ENCODE measurements at regions not wholly inside any gene's neighbourhood (a gene's known extent, or its start where the extent isn't known, plus 50 kb on each side); places are given as distances from the start of the nearest gene placed in this dataset.

- DNase-seq (ENCODE audit: low spot score): no peak
These were observed 173.7 kb upstream of the FAT4 start for GRCh38 chr4:125140966-125141495.

GRCh38 chr4:125135652-125136051 lies 179.1 kb upstream of the FAT4 start:
- DNase-seq (ENCODE audit: low spot score): no peak

GRCh38 chr4:125132729-125133128 lies 182.0 kb upstream of the FAT4 start:
- DNase-seq (ENCODE audit: low spot score): no peak

- no peak for DNase-seq (ENCODE audit: low spot score)
These were observed 182.7 kb upstream of the FAT4 start for GRCh38 chr4:125131891-125132680.

DNA sequence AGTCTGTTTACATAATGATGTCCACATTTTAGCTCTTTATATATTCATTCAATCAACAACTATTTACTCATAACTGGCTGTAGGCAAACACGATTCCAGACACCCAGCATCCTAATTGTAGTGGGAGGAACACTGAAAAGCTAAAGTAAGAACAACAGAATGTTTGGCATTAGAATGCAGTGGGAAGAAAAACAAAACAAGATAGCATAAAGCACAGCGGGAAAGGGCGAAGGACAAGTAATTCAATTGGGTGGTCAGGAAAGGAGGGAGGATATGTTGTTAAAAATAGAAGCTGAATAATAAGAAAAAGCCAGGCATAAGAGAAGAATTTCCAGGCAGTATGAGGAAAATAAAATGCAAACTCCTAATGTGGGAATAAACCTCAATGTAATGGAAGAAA lies 189.5 kb upstream of the FAT4 start:
- no peak for DNase-seq (ENCODE audit: low spot score)

GRCh38 chr4:125123570-125124109 lies 191.1 kb upstream of the FAT4 start:
- DNase-seq (ENCODE audit: low spot score): no peak

DNA sequence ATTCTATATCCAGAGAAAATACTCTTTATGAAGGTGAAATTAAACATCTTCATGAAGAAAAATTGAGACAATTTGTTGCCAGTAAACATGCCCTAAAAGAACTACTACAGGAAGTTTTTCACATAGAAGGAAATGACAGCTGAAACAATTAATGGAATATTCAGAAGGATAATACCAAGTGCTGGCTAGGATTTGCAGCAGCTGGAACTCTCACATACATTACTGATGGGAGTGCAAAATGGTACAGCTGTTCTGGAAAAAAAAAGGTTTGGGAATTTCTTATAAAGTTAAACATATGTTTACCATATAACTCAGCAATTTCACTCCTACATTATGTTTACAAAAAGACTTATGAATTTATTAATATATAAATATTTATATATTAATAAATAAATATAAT lies 193.2 kb upstream of the FAT4 start:
- DNase-seq (ENCODE audit: low spot score): no peak

DNA sequence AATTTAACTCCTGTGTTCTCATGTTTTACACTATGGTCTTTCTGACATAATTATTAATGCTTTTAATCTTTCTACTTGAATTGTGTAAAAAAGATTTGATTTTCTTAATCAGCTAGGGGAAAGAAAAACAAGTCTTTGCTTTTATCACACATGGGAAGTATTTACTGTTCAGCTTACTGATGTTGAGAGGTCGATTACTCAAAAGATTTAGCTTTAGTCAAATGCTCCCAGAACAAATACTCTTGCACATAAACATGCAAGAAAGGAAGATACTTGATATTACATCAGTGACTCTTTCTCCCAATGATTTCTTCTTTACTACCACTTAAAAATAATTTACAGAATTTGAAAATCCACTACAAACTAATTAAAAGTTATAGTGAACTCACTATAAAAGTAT lies 198.3 kb upstream of the FAT4 start:
- DNase-seq (ENCODE audit: low spot score): no peak

GRCh38 chr4:125115941-125116340 lies 198.8 kb upstream of the FAT4 start:
- no peak for DNase-seq (ENCODE audit: low spot score)

GRCh38 chr4:125115476-125115875 lies 199.3 kb upstream of the FAT4 start:
- no peak for DNase-seq (ENCODE audit: low spot score)

DNA sequence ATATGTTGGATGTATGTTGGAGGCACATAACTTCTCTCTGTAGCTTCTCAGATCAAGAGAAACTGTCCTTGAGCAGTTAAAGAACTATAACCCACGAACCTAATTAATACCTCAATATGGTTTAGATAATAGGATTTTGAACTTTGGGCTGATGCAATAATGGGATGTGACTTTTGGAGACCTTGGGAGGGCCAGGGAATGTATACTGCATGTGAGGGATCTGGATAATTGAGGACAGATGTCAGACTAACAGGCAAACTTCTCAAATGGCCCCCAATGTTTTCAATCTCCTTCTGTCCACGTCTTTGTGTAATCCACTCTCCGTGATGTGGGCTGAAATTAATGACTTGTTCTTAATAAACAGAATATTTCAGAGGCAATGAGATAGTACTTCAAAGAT lies 202.2 kb upstream of the FAT4 start:
- DNase-seq (ENCODE audit: low spot score): no peak

- DNase-seq (ENCODE audit: low spot score): no peak
These were observed 203.4 kb upstream of the FAT4 start for GRCh38 chr4:125111323-125111722.

- no peak for DNase-seq (ENCODE audit: low spot score)
These were observed 209.2 kb upstream of the FAT4 start for GRCh38 chr4:125105561-125105960.

GRCh38 chr4:125104616-125105015 lies 210.1 kb upstream of the FAT4 start:
- DNase-seq (ENCODE audit: low spot score): no peak

DNA sequence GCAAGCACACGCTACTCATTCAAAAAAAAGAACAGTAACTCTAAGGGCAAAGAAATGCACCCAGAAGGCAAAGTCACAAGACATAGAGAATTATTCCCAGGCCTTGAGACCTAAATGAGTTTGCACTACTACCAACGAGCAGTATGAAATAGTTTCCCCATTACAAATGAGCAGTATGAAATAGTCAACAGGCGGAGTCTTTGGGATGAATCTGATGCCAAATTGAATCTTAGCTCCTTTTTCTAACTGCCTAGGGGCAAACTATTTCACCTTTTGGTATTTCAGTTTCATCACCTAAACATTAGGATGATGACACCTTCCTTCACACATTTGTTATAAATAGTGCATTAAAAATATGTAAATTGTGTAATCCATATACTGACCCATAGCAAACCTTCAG lies 213.0 kb upstream of the FAT4 start:
- no peak for DNase-seq (ENCODE audit: low spot score)

DNA sequence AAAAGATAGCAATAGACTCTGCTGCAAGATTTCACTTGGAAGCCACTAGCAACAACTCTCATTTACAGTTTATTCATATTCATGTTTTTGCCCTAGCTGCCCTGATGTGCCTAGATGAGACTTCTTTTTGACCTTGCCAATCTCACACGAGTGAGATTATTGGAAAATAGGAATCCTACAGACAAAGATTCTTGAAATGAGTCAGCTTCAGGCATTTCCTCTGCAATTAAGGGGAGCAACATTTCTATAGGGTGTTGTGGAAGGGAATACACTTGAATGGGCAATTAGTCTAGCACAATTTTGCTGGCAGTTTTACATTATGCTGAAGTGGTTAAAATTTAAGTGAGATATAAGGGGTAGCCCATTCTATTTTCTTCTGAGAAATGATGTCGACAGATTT lies 217.0 kb upstream of the FAT4 start:
- no peak for DNase-seq (ENCODE audit: low spot score)

GRCh38 chr4:125096662-125097061 lies 218.1 kb upstream of the FAT4 start:
- no peak for DNase-seq (ENCODE audit: low spot score)

DNA sequence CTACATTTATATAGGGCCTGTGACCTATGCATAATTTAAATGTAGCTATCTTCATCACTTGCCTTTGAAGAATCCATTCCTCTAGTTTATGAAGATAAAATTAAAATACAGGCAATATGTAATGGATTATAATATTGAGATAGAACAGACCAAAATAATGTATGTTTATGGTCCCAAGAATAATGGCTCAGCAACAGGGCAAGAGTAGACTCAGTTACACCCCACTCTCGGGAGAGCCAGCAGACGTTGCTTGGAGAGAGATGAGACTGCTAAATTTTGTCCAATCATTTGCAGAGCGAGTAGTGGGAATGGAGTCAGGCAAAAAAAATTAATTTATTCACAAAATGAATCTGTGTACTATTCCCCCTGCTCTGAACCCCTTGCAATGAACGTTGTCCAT lies 223.2 kb upstream of the FAT4 start:
- DNase-seq (ENCODE audit: low spot score): no peak

DNA sequence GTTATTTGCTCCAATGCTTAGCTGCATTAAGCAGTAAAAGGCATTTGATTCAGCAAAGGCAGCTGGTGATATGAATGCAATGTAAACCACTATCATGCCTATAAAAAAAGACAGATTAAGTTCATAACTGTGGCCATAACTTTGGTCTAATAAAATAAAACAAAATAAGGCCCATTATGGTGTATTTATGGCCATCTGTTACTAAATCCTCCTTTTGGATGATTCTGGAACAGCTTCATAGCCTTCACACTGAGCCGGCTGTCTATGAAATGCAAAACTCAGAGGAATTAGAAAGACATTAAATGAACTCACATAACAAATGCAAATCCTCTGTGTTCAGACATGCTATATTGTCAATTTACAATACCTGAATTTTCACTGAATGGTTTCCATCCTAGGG lies 223.7 kb upstream of the FAT4 start:
- no peak for DNase-seq (ENCODE audit: low spot score)

DNA sequence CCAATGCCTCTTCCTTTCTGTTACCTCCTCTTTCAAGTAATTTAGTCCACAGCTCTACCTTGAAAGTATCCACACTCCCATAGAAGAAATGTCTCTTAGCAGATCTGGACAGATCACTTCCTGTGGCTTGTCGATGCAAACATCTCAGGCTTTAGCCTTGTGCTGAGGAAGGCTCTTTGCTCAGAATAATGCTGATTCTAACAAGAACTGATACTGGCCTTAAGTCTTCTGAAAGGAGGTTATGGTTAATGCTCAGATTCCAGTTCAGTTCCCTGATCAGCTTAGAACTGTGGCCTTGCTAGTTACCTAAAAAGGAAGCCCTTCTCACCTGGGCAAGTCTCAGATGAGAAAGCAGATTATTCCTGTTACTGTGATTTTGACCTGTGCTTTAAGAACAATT lies 230.1 kb upstream of the FAT4 start:
- no peak for DNase-seq (ENCODE audit: low spot score)

DNA sequence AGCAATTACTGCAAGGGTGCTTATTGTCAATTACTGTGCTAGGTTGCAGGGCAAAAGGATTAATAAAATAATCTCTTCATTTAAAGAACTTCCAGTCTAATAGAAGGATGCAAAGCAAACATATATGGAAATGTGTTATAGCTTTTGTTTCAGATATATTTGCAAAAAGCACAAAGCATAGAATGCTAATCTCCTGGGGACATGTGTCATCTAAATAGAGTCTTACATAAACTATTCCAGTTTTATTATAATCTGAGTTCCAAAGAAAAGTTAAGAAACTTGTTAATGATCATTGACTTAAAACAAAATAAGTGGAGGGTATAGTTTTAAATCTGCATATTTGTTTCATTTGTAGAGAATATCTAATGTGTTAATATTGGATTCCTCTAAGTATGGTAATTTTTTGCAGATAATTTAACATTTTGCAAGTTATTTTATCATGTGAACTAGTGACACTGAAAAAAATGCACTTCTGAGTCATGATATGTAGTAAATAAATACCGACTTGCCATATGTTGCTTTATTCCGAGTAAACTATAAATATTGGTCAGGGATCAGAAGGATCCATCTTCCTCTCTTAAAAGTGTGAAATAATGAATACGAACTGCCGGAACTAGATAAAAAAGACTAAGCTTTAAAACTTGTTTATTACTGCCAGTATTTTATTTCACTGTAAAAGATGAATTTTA lies 231.9 kb upstream of the FAT4 start:
- DNase-seq (ENCODE audit: low spot score): no peak

DNA sequence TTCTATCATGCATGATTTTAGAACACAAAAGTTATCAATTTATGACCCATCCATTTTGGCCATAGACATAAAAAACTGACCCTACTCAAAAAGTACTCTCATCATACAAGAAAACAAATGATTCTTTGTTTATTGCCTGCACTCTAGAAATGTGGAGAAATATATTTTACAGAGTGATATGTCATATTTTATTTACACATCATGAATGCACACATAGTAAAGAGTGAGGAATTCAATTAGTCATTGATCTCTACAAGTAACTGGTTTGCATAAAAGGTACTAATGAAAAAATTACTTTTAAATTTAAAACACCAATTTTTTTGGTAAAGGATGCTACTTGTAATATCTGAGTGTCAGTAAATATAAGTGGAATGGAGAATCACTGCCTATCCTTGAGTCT lies 242.5 kb upstream of the FAT4 start:
- DNase-seq (ENCODE audit: low spot score): no peak

DNA sequence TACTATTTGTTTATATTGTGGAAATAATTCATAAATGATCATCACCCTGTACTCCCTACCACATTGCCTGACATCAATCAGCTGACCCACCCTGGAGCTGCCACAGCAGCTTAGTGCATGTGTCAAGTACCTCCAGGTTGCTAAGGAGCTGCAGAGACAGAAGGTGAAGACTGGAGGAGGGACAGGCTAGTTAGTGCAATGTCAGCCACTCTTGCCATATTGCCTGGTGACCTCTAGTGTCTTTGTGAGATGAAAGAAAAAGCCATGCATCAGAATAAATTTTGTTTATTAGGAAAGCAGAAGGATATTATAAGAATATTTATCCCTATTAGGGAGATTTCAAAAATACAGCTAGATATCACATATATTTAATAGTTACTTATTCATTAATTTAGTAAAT lies 243.9 kb upstream of the FAT4 start:
- DNase-seq (ENCODE audit: low spot score): peak; percentile 21

All from D341Med (cell line).